ENCODE measurements at regions not wholly inside any gene's neighbourhood (a gene's known extent, or its start where the extent isn't known, plus 50 kb on each side); places are given as distances from the start of the nearest gene placed in this dataset.

DNA sequence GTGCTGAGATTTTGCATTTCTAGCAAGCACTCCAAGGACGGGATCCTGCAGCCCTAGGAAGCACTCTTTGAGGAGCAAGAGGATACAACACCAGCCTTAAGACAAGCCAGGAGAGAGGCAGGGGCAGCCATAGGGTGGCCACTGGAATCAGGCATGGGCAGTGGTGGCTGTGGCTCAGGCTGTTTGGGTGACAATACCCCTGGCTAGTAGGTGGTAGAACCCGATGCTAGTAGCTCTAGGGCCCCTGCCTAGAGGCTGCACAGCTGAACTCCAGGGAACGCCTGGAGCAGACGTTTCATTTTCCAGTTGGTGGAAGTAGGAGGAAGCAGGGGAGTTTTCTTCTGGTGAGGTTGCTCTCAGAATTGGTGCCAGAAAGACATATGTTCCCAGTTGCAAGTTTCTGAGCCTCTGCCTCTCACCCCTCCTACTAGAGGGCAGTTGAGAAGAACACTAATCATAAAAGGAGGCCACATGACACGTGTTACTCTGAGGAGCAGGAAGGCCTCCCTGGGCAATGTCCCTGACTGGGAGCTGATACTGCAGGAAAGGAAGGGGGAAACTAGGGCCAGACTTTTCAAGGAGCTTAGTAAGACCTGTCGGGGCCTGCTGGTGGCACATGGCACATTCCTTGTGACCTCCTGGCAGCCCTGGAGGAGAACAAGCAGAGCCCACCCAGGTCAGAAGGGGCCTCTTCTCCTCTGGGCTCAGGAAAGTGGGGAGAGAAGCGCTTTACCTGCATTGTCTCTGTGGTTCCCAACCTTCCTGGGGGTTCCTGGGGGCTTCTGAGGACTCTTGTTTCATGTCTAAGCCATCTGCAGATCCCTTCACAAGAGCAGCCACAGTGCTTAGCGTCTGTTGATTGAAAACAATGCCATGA lies 56.6 kb upstream of the DRD2 start:
- in situ Hi-C loops (cut with HindIII; ENCODE audit: low sequenced_read_pairs), result no loop called here

DNA sequence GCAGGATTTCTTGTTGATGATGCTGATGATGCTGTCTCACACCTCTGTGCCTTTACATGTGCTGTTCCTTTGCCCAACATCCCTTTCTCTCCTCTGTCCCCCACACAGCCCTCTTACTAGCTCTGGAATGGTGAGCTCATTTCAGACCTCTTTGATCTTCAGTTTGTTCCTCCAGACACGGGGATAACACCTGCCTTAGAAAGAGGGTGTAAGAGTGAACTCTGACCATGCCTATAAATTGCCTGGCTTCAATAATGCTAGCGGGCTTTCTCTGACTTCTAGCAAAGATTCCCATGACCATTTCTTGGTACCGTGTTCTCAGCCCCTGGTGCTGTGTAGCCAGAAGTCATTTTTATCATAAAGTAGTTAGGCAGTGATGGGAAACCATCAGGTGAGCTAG lies 55.9 kb upstream of the DRD2 start:
- in situ Hi-C loops (cut with HindIII; ENCODE audit: low sequenced_read_pairs), result no loop called here

DNA sequence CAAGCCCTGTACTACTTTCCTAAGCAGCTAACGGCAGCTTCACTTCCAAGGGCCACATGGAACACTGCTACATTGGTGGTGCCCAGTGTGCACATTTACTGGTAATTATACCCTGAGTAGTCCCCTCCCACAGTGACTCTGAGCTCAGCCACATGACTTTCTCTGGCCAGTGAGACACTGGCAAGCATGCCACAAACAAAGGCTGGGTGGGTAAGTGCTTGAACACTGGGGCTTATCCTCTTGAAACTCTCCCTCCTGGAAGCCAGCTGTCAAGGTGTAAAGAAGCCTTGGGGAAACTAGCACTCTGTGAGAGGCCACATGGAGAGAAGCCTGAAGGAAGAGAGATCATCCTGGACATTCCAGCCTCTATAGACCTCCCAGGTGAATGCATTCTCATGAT lies 54.4 kb upstream of the DRD2 start:
- in situ Hi-C loops (cut with HindIII; ENCODE audit: low sequenced_read_pairs), result no loop called here

DNA sequence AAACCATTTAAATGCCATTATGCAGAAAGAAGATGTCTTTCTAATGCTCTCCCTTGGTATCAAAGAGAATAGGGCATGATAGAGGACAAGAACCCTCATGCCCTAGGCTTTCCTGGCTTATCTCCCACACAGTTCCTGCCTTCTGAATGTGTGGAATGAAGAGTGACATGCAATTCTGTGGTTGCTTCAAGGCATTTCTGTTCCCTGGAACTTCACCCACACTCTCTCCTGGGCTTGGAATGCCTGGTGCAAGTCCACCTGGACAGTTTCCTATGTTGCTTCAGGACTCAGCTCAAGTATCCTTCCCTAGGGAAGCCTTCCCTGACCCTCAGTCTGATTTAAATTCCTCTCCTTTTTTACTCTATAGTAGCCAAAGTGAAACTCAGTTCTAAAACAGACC lies 53.8 kb upstream of the DRD2 start:
- in situ Hi-C loops (cut with HindIII; ENCODE audit: low sequenced_read_pairs), result no loop called here

DNA sequence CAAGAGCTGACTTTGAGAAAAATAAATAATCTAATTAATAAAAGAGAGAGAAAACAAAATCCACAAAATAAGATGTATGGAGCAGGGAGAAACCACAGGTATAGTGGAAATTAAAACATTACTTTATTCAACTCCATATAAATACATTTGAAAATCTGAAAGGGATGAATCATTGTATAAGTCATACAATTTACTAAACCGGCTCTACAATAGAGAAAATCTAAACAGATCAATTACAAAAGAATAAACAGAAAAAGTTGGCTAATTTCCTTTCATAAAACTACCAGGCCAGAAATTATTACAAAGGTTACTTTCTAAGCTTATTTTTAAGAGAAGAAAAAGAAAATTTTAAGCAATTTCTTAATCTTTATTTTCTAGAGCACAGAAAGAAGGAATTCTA lies 51.3 kb upstream of the DRD2 start:
- in situ Hi-C loops (cut with HindIII; ENCODE audit: low sequenced_read_pairs), result no loop called here

Measured in endothelial cell of hepatic sinusoid (primary cell).